B cell (primary cell): ENCODE measurements at regions not wholly inside any gene's neighbourhood (a gene's known extent, or its start where the extent isn't known, plus 50 kb on each side); places are given as distances from the start of the nearest gene placed in this dataset.

Source experiments
- CTCF ChIP-seq: fragments of 200-600 bp; IDR thresholded peaks from one replicate; pipeline ENCODE4 v1.8.0; 2022; ENCODE audit warnings: antibody characterized with exemption, mild to moderate bottlenecking
- EZH2 ChIP-seq: IDR thresholded peaks from 2 replicates; pipeline ENCODE4 v1.6.1; 2012; ENCODE audit warnings: borderline replicate concordance, low read depth, mild to moderate bottlenecking, moderate library complexity, low read length; ENCODE audit not compliant: insufficient read depth, poor library complexity, severe bottlenecking

- TF ChIP-seq CTCF (no peak), EZH2 (no peak)
These were observed 205.8 kb downstream of the TMEM38B start for GRCh38 chr9:105900123-105900522.
